GM23248 (cell line): ENCODE measurements at regions not wholly inside any gene's neighbourhood (a gene's known extent, or its start where the extent isn't known, plus 50 kb on each side); places are given as distances from the start of the nearest gene placed in this dataset.

Source experiments
- EZH2 ChIP-seq: fragments of 200-600 bp; sonication (generic); IDR thresholded peaks from 2 replicates; pipeline ENCODE4 v1.6.1; 2018; ENCODE audit warnings: antibody characterized with exemption, mild to moderate bottlenecking; ENCODE audit not compliant: insufficient read depth, poor library complexity, severe bottlenecking
- EZH2phosphoT487 ChIP-seq: fragments of 200-600 bp; sonication (generic); IDR thresholded peaks from 2 replicates; pipeline ENCODE4 v1.6.1; 2018; ENCODE audit warnings: antibody characterized with exemption, moderate library complexity, mild to moderate bottlenecking, low read depth; ENCODE audit not compliant: insufficient read depth

DNA sequence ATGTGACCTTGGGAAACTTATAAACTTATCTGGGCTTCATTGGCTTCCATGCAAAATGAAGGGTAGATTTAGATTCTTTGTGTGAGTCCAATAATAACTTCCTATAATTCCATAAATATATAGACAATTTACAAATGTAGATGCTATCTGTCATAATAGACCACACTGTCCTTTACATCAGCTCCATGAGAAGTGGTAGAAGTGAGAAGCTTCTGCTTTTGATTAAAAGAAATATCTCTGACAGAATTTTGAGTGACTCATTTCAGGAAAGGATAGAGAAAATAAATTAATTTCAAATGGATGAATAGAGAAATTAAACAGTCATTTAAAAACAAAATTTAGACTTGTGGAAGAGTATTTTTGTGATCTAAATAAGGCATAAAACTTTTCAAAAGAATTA is 329.7 kb upstream of the ATP2B1 start:
- TF ChIP-seq EZH2 (no peak), EZH2phosphoT487 (no peak)
